ENCODE measurements at regions not wholly inside any gene's neighbourhood (a gene's known extent, or its start where the extent isn't known, plus 50 kb on each side); places are given as distances from the start of the nearest gene placed in this dataset.

DNA sequence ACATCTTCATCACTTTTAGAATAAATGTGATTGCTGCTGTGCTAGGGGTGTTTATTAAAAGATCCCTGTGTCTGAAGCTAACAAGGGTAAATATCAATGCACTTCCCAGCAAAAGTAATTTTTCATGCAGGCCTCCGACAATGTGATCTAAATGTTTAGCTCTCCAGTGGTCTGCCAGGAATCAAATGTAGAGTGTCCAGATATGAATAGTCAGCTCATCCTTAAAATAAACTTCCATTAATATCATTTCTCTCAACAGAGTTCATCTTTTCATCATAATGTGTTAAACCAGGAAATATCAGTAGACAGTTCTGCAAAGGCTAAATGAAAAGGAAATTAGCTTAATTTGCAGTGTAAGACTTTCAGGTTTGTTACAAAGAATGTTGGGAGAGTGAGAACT lies 102.2 kb upstream of the EGFL6 start:
- no peaks in the 10 kb centered on the region for H3K27me3 ChIP-seq (replicated peaks in 1 of 4; ENCODE audit: control insufficient read depth in 3 of 4, extremely low read depth in 1 of 4, insufficient read depth in 3 of 4, low read length in 3 of 4)
- no peak overlapping the region for H3K18ac ChIP-seq (ENCODE audit: extremely low read depth, low read length)
- H2BK15ac ChIP-seq (ENCODE audit: low read length), result no peak overlapping the region
- no peaks in the 10 kb centered on the region for H3K36me3 ChIP-seq (ENCODE audit: control insufficient read depth in 2 of 4, insufficient read depth in 4 of 4, low read length in 3 of 4)
- H2BK12ac ChIP-seq (ENCODE audit: low read depth, low read length), result no peak overlapping the region
- no peak overlapping the region for H3K27ac ChIP-seq (ENCODE audit: low read depth, low read length)
- H2BK5ac ChIP-seq (ENCODE audit: low read depth, low read length), result no peak overlapping the region
- H4K8ac ChIP-seq (ENCODE audit: extremely low read depth, insufficient read depth, low read length), result no peak overlapping the region
- no peak overlapping the region for H3K4me2 ChIP-seq (ENCODE audit: insufficient read depth in 1 of 2, low read depth in 2 of 2, low read length in 2 of 2)
- H3K79me2 ChIP-seq (ENCODE audit: control insufficient read depth in 1 of 2, insufficient read depth in 2 of 2, low read length in 2 of 2), result no peaks in the 10 kb centered on the region
- TF ChIP-seq BCL11A (IDR thresholded peaks at IDR 0.05; ENCODE audit: low read depth in 2 of 2, low read length in 2 of 2) (no peak), RFX5 (IDR thresholded peaks at IDR 0.05; ENCODE audit: borderline replicate concordance, low read depth, low read length) (no peak), POLR2AphosphoS5 (IDR thresholded peaks at IDR 0.05; ENCODE audit: low read depth, low read length) (no peak), SIN3A (conservative IDR thresholded peaks at IDR 0.05 in 1 of 2, IDR thresholded peaks at IDR 0.05 in 1 of 2; ENCODE audit: low read depth in 1 of 2, low read length in 2 of 2) (no peak)
- no peak overlapping the region for H3K4me3 ChIP-seq (ENCODE audit: extremely low read depth in 1 of 4, insufficient read depth in 2 of 4, low read depth in 3 of 4, low read length in 4 of 4)
- H4K20me1 ChIP-seq (replicated peaks in 1 of 2; ENCODE audit: control insufficient read depth in 1 of 2, insufficient read depth in 2 of 2, low read length in 2 of 2), result no peaks in the 10 kb centered on the region
- H2BK120ac ChIP-seq (replicated peaks; ENCODE audit: low read depth, low read length), result no peak overlapping the region
- no peak overlapping the region for H4K91ac ChIP-seq (replicated peaks; ENCODE audit: insufficient read length, low read length)
- POLR2A ChIA-PET (ENCODE audit: partially characterized antibody), result interaction anchor here (1.2 kb wide), 1 partner anchor 492 kb away, joined by 3 read pairs; the partner anchor contains the start of gene TMSB4X
- FAIRE-seq, result no peak
- no peaks in the 10 kb centered on the region for H3K23me2 ChIP-seq (ENCODE audit: low read depth, low read length)
- no peak overlapping the region for H3K14ac ChIP-seq (ENCODE audit: insufficient read length)
- H3K9ac ChIP-seq (replicated peaks in 1 of 4; ENCODE audit: extremely low read depth in 1 of 4, low read depth in 3 of 4, low read length in 3 of 4), result no peak overlapping the region
- CTCF ChIA-PET (ENCODE audit: partially characterized antibody), result interaction anchor here (0.6 kb wide), 1 partner anchor 285 kb away, joined by 3 read pairs; no protein-coding TSS in a partner anchor
- H3K4ac ChIP-seq (replicated peaks; ENCODE audit: insufficient read length, low read depth, low read length), result no peak overlapping the region
- no peak overlapping the region for H2AK5ac ChIP-seq (ENCODE audit: low read depth, low read length)
- H3K4me1 ChIP-seq (replicated peaks in 1 of 4; ENCODE audit: control insufficient read depth in 3 of 4, insufficient read depth in 4 of 4, low read length in 3 of 4), result no peaks in the 10 kb centered on the region
- H3K23ac ChIP-seq (ENCODE audit: insufficient read length), result no peak overlapping the region
- DNase-seq (ENCODE audit: low read depth in 1 of 2, low spot score in 2 of 2), result no peak
- H2AFZ ChIP-seq (ENCODE audit: low read length), result no peak overlapping the region
- no peak overlapping the region for H4K5ac ChIP-seq (ENCODE audit: insufficient read length, low read depth, low read length)
- H3K56ac ChIP-seq (replicated peaks; ENCODE audit: insufficient read length, low read depth, low read length), result no peak overlapping the region
- H3K79me1 ChIP-seq (ENCODE audit: low read depth, low read length), result no peaks in the 10 kb centered on the region
- no peaks in the 10 kb centered on the region for H3K9me3 ChIP-seq (ENCODE audit: insufficient read depth in 2 of 2, low read depth in 1 of 2, low read length in 1 of 2)
- WGBS, 2 experiments (ENCODE audit: extremely low coverage in 1 of 2, insufficient coverage in 1 of 2, insufficient read length in 1 of 2, insufficient replicate concordance in 2 of 2, low coverage in 1 of 2, low lambda C conversion rate in 2 of 2, missing lambda C conversion rate in 1 of 2), result 100% methylated on average over 1 of the region's 1 CpG; no CpG with 5 or more reads in 1 of the 2 experiments
- no peak overlapping the region for H2BK20ac ChIP-seq (ENCODE audit: low read length)

Data from H1 (cell line).